Panc1 (cell line): ENCODE measurements at regions not wholly inside any gene's neighbourhood (a gene's known extent, or its start where the extent isn't known, plus 50 kb on each side); places are given as distances from the start of the nearest gene placed in this dataset.
"Not testable (repeated sequence)": the region's sequence is repeated elsewhere in the genome, so short reads cannot be mapped to it uniquely, and the experiment has no call there.

Source experiments
- ATAC-seq: fragments of 200-7000 bp; cut with Tn5 transposase; 2 replicates; pipeline ENCODE4 v1.9.1; 2020; ENCODE audit warnings: mild to moderate bottlenecking, moderate library complexity
- BruUV-seq: library from RNA; stranded (reverse); fragments of 400-500 nt; replicated peaks from 2 replicates; lab custom pipeline; 2021; lab: Mats Ljungman, UMichigan
- CTCF ChIA-PET: fragments of 300-600 bp; sonication (Branson Sonifier 250); formaldehyde crosslinking; loops from one replicate; lab custom pipeline; 2022; ENCODE audit warnings: antibody characterized with exemption; lab: Charles Lee
- POLR2A ChIA-PET: fragments of 300-600 bp; sonication (Branson Sonifier 250); formaldehyde crosslinking; loops from one replicate; lab custom pipeline; 2022; ENCODE audit warnings: antibody characterized with exemption; lab: Charles Lee
- DNase-seq: peaks from one replicate; pipeline ENCODE4 v3.0.0-alpha.2; 2010; ENCODE audit warnings: low read depth, low spot score
- H3K27ac ChIP-seq: 2 replicates; pipeline ENCODE4 v1.5.1; 2011; ENCODE audit warnings: mild to moderate bottlenecking, low read length, inconsistent platforms
- H3K27me3 ChIP-seq: fragments of 200-500 bp; sonication (Bioruptor generic); 2 replicates; pipeline ENCODE4 v1.6.0; 2014; ENCODE audit warnings: low read length, inconsistent platforms; ENCODE audit not compliant: control insufficient read depth, insufficient read depth
- H3K36me3 ChIP-seq: fragments of 200-500 bp; sonication (Bioruptor generic); 2 replicates; pipeline ENCODE4 v1.5.1; 2014; ENCODE audit warnings: inconsistent platforms, mild to moderate bottlenecking, low read length, moderate library complexity; ENCODE audit not compliant: control insufficient read depth, insufficient read depth
- H3K4me1 ChIP-seq: 2 replicates; pipeline ENCODE4 v1.5.1; 2011; ENCODE audit warnings: inconsistent platforms, mild to moderate bottlenecking, low read length, moderate library complexity; ENCODE audit not compliant: control insufficient read depth, insufficient read depth
- H3K4me3 ChIP-seq, 2 experiments: 2 replicates each; pipeline ENCODE4 v1.5.1; 2011 to 2012; ENCODE audit warnings: low read depth in 2 of 2, low read length in 2 of 2, mild to moderate bottlenecking in 2 of 2, inconsistent platforms in 1 of 2, moderate library complexity in 1 of 2
- H3K9me3 ChIP-seq: fragments of 200-500 bp; sonication (Bioruptor generic); 2 replicates; pipeline ENCODE4 v1.5.1; 2014; ENCODE audit warnings: low read depth, mild to moderate bottlenecking, inconsistent platforms, low read length, moderate library complexity; ENCODE audit not compliant: control insufficient read depth, insufficient read depth
- POLR2AphosphoS5 ChIP-seq: IDR thresholded peaks from 2 replicates; pipeline ENCODE4 v1.6.1; 2012; ENCODE audit warnings: mild to moderate bottlenecking, low read depth, low read length, moderate library complexity
- SIN3A ChIP-seq: IDR thresholded peaks from 2 replicates; pipeline ENCODE4 v1.6.1; 2012; ENCODE audit warnings: low read depth, mild to moderate bottlenecking, low read length, moderate library complexity, borderline replicate concordance; ENCODE audit not compliant: insufficient read depth
- TCF7L2 ChIP-seq: IDR thresholded peaks from 2 replicates; pipeline ENCODE4 v1.6.1; 2011; ENCODE audit warnings: mild to moderate bottlenecking, low read depth, low read length, inconsistent platforms
- in situ Hi-C: cut with HindIII; loops from 2 replicates; pipeline ENCODE4 v1.10.0; 2016; ENCODE audit warnings: low sequenced_read_pairs, low pct_unique_long_range_greater_than_20kb
- intact Hi-C: fragments of 100-400 bp; cut with micrococcal nuclease; formaldehyde crosslinking; loops from one replicate; pipeline ENCODE4 v1.10.0; 2022; ENCODE audit not compliant: unreplicated experiment
- TF ChIP-seq, protein P1 (sequence below), 2 experiments: IDR thresholded peaks; 2 replicates each; pipeline ENCODE4 v1.6.1; 2011 to 2012; ENCODE audit warnings: low read depth in 2 of 2, control low read depth in 1 of 2, low read length in 1 of 2, mild to moderate bottlenecking in 1 of 2, moderate library complexity in 1 of 2; ENCODE audit not compliant: insufficient read depth in 1 of 2
- TF ChIP-seq, protein P2 (sequence below): fragments of 450-650 bp; IDR thresholded peaks from 2 replicates; pipeline ENCODE4 v1.5.1; 2017; ENCODE audit warnings: mild to moderate bottlenecking

DNA sequence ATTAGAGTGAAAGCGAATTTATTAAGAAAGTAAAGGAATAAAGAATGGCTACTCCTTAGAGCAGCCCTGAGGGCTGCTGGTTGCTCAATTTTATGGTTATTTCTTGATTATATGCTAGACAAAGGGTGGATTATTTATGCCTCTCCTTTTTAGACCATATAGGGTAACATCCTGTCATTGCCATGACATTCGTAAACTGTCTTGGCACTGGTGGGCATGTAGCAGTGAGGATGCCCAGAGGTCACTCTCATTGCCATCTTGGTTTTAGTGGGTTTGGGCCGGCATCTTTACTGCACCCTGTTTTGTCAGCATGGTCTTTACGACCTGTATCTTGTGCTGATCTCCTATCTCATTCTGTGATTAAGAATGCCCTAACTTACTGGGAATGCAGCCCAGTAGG, 58.2 kb downstream of the TANC2 start:
- Histone ChIP-seq H3K4me1 (peaks cover 2% of the 10 kb centered on the region), H3K36me3 (no peaks in the 10 kb centered on the region; the same call in 1 of the 2 replicates), H3K9me3 (no peaks in the 10 kb centered on the region), H3K4me3 (no peak overlapping the region), H3K27ac (no peak overlapping the region), H3K27me3 (no peaks in the 10 kb centered on the region)
- intact Hi-C loops = no loop called here
- POLR2A ChIA-PET = no interaction called here
- TF ChIP-seq, protein P1, sequence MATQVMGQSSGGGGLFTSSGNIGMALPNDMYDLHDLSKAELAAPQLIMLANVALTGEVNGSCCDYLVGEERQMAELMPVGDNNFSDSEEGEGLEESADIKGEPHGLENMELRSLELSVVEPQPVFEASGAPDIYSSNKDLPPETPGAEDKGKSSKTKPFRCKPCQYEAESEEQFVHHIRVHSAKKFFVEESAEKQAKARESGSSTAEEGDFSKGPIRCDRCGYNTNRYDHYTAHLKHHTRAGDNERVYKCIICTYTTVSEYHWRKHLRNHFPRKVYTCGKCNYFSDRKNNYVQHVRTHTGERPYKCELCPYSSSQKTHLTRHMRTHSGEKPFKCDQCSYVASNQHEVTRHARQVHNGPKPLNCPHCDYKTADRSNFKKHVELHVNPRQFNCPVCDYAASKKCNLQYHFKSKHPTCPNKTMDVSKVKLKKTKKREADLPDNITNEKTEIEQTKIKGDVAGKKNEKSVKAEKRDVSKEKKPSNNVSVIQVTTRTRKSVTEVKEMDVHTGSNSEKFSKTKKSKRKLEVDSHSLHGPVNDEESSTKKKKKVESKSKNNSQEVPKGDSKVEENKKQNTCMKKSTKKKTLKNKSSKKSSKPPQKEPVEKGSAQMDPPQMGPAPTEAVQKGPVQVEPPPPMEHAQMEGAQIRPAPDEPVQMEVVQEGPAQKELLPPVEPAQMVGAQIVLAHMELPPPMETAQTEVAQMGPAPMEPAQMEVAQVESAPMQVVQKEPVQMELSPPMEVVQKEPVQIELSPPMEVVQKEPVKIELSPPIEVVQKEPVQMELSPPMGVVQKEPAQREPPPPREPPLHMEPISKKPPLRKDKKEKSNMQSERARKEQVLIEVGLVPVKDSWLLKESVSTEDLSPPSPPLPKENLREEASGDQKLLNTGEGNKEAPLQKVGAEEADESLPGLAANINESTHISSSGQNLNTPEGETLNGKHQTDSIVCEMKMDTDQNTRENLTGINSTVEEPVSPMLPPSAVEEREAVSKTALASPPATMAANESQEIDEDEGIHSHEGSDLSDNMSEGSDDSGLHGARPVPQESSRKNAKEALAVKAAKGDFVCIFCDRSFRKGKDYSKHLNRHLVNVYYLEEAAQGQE (IDR thresholded peaks at IDR 0.05; ENCODE audit: insufficient read depth in 1 of 2, low read depth in 2 of 2, low read length in 1 of 2) = no peak
- no peak for TF ChIP-seq POLR2AphosphoS5
- TF ChIP-seq SIN3A = no peak
- TF ChIP-seq, protein P2, sequence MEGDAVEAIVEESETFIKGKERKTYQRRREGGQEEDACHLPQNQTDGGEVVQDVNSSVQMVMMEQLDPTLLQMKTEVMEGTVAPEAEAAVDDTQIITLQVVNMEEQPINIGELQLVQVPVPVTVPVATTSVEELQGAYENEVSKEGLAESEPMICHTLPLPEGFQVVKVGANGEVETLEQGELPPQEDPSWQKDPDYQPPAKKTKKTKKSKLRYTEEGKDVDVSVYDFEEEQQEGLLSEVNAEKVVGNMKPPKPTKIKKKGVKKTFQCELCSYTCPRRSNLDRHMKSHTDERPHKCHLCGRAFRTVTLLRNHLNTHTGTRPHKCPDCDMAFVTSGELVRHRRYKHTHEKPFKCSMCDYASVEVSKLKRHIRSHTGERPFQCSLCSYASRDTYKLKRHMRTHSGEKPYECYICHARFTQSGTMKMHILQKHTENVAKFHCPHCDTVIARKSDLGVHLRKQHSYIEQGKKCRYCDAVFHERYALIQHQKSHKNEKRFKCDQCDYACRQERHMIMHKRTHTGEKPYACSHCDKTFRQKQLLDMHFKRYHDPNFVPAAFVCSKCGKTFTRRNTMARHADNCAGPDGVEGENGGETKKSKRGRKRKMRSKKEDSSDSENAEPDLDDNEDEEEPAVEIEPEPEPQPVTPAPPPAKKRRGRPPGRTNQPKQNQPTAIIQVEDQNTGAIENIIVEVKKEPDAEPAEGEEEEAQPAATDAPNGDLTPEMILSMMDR = no peak
- no peak for TF ChIP-seq TCF7L2
- CTCF ChIA-PET = no interaction called here
- in situ Hi-C loops = no loop called here
- no TSS peak for BruUV-seq
- no peak for ATAC-seq
- DNase-seq = no peak

DNA sequence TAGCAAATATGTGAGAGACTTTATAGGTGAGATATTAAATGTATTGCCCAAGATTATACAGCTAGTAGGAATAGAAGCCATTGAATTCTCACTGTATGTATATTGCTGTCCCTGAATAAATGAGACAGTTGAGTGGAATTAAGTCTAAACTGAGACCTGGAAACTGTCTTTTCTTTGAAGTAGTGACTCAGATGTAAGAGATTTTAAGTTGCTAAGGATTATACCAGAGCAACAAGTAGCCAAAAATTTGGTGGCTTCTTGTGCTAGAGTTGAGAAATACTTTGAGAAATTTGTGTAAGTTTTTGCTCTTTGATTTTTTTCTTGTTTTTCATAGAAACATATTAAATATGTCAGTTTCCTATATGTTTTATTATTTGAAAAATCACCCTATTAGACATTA, 58.7 kb downstream of the TANC2 start:
- intact Hi-C loops (no loop called here), in situ Hi-C loops (no loop called here)
- no peaks in the 10 kb centered on the region for H3K9me3 ChIP-seq
- no peak for DNase-seq
- TF ChIP-seq TCF7L2 (no peak), POLR2AphosphoS5 (no peak), SIN3A (no peak)
- TF ChIP-seq, protein P2 = no peak
- TF ChIP-seq, protein P1 (IDR thresholded peaks at IDR 0.05; ENCODE audit: insufficient read depth in 1 of 2, low read depth in 2 of 2, low read length in 1 of 2) = no peak
- peaks cover 2% of the 10 kb centered on the region for H3K4me1 ChIP-seq
- H3K36me3 ChIP-seq = no peaks in the 10 kb centered on the region; the same call in 1 of the 2 replicates
- POLR2A ChIA-PET = no interaction called here
- H3K27me3 ChIP-seq = no peaks in the 10 kb centered on the region
- CTCF ChIA-PET = no interaction called here
- no TSS peak for BruUV-seq
- H3K4me3 ChIP-seq = no peak overlapping the region
- no peak overlapping the region for H3K27ac ChIP-seq
- ATAC-seq = no peak

DNA sequence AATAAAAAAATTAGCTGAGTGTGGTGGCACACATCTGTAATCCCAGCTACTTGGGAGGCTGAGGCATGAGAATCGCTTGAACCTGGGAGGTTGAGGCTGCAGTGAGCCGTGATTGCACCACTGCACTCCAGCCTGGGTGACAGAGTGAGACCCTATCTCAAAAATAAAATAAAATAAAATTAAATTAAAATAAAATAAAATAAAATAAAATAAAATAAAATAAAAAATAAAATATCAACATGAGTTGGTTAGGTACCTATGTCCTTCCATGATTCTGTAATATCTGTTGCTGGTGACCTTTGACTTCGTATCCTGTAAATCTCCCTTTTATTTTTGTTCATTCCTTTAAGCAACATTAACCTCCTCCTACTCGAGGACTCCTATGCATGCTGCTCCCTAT, 59.6 kb downstream of the TANC2 start:
- H3K9me3 ChIP-seq, H3K4me1 ChIP-seq, H3K27me3 ChIP-seq, DNase-seq, in situ Hi-C loops, ATAC-seq, intact Hi-C loops, H3K4me3 ChIP-seq, H3K27ac ChIP-seq, H3K36me3 ChIP-seq, POLR2A ChIA-PET, BruUV-seq: not testable (repeated sequence)
- CTCF ChIA-PET = interaction anchor here (0.7 kb wide), 1 partner anchor 57 kb away, joined by 3 read pairs; no protein-coding TSS in a partner anchor
